ENCODE measurements at regions not wholly inside any gene's neighbourhood (a gene's known extent, or its start where the extent isn't known, plus 50 kb on each side); places are given as distances from the start of the nearest gene placed in this dataset.

- TF ChIP-seq, protein P1, sequence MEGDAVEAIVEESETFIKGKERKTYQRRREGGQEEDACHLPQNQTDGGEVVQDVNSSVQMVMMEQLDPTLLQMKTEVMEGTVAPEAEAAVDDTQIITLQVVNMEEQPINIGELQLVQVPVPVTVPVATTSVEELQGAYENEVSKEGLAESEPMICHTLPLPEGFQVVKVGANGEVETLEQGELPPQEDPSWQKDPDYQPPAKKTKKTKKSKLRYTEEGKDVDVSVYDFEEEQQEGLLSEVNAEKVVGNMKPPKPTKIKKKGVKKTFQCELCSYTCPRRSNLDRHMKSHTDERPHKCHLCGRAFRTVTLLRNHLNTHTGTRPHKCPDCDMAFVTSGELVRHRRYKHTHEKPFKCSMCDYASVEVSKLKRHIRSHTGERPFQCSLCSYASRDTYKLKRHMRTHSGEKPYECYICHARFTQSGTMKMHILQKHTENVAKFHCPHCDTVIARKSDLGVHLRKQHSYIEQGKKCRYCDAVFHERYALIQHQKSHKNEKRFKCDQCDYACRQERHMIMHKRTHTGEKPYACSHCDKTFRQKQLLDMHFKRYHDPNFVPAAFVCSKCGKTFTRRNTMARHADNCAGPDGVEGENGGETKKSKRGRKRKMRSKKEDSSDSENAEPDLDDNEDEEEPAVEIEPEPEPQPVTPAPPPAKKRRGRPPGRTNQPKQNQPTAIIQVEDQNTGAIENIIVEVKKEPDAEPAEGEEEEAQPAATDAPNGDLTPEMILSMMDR (IDR thresholded peaks at IDR 0.05): no peak
- TF ChIP-seq EZH2 (IDR thresholded peaks at IDR 0.05; ENCODE audit: borderline replicate concordance, insufficient read depth, low read depth, low read length, poor library complexity, severe bottlenecking): no peak
Measured at GRCh38 chr10:36475746-36476145, 649.7 kb upstream of the ANKRD30A start.

All from B cell (primary cell).